A549 (cell line): ENCODE measurements at regions not wholly inside any gene's neighbourhood (a gene's known extent, or its start where the extent isn't known, plus 50 kb on each side); places are given as distances from the start of the nearest gene placed in this dataset.

Experiments used
- ATAC-seq, 2 experiments: fragments of 200-7000 bp in 1 of 2; fragments of >200 bp in 1 of 2; cut with Nextera tagmentation in 1 of 2; cut with Tn5 transposase in 1 of 2; 3 replicates each; pipeline versions ENCODE4 v1.8.0 to v1.9.1; 2018 to 2020; ENCODE audit warnings: mild to moderate bottlenecking in 1 of 2, moderate library complexity in 1 of 2
- CTCF ChIA-PET: fragments of 300-600 bp; sonication (Branson Sonifier 250); formaldehyde crosslinking; extraction: SDS; loops from one replicate; lab custom pipeline; 2021; ENCODE audit warnings: antibody characterized with exemption, inconsistent platforms; lab: Yijun Ruan, JAX
- POLR2A ChIA-PET: fragments of 350-600 bp; formaldehyde crosslinking; extraction: SDS; loops from one replicate; lab custom pipeline; 2021; ENCODE audit warnings: antibody characterized with exemption, inconsistent platforms; lab: Yijun Ruan, JAX
- DNase-seq, 2 experiments: peaks; one replicate each; pipeline versions ENCODE4 v3.0.0 to v3.0.0-alpha.2; 2011 to 2016; ENCODE audit warnings: low read depth in 1 of 2, low spot score in 1 of 2
- FAIRE-seq: peaks from 2 replicates; lab custom pipeline; 2011; peaks lifted over from hg19 to GRCh38; lab: Jason Lieb, UNC
- H3K27ac ChIP-seq, 2 experiments: fragments of >200 bp; sonication (Bioruptor Twin); formaldehyde crosslinking; 3 replicates each; pipeline ENCODE4 v1.5.1; 2016 to 2017
- H3K4me1 ChIP-seq: fragments of >200 bp; sonication (Bioruptor Twin); formaldehyde crosslinking; 3 replicates; pipeline ENCODE4 v1.6.1; 2016
- H3K4me2 ChIP-seq: fragments of >200 bp; sonication (Bioruptor Twin); formaldehyde crosslinking; 3 replicates; pipeline ENCODE4 v1.6.1; 2016
- H3K4me3 ChIP-seq: fragments of >200 bp; sonication (Bioruptor Twin); formaldehyde crosslinking; 3 replicates; pipeline ENCODE4 v1.5.1; 2016
- H3K9me3 ChIP-seq: fragments of >200 bp; sonication (Bioruptor Twin); formaldehyde crosslinking; 3 replicates; pipeline ENCODE4 v1.6.1; 2016
- CEBPB ChIP-seq, 2 experiments: fragments of >200 bp in 1 of 2; sonication (Bioruptor Twin) in 1 of 2; formaldehyde crosslinking in 1 of 2; IDR thresholded peaks; 2 replicates each; pipeline ENCODE4 v1.6.1; 2012 to 2016
- CHD2 ChIP-seq: fragments of 150-350 bp; IDR thresholded peaks from 2 replicates; pipeline ENCODE4 v1.6.1; 2014; ENCODE audit warnings: low read length; ENCODE audit not compliant: partially characterized antibody
- CHD4 ChIP-seq: fragments of 200-600 bp; sonication (generic); IDR thresholded peaks from 2 replicates; pipeline ENCODE4 v1.6.1; 2016; ENCODE audit warnings: antibody characterized with exemption, mild to moderate bottlenecking, borderline replicate concordance
- EHMT2 ChIP-seq: fragments of 200-600 bp; sonication (generic); IDR thresholded peaks from 2 replicates; pipeline ENCODE4 v1.6.1; 2016; ENCODE audit warnings: antibody characterized with exemption, low read depth, mild to moderate bottlenecking, moderate library complexity
- FOSB ChIP-seq: fragments of 250-450 bp; sonication (Bioruptor Pico); IDR thresholded peaks from 2 replicates; pipeline ENCODE4 v1.5.0; 2020; ENCODE audit warnings: mild to moderate bottlenecking, moderate library complexity
- HES2 ChIP-seq: fragments of >200 bp; sonication (Bioruptor Twin); formaldehyde crosslinking; IDR thresholded peaks from 2 replicates; pipeline ENCODE4 v1.6.1; 2016
- HOXB5 ChIP-seq: fragments of 250-450 bp; sonication (Bioruptor Pico); IDR thresholded peaks from 2 replicates; pipeline ENCODE4 v1.5.0; 2020; ENCODE audit warnings: mild to moderate bottlenecking, moderate library complexity
- JUNB ChIP-seq: fragments of >200 bp; sonication (Bioruptor Twin); formaldehyde crosslinking; IDR thresholded peaks from 2 replicates; pipeline ENCODE4 v1.6.1; 2016
- NPAS2 ChIP-seq: fragments of 250-450 bp; sonication (Bioruptor Pico); IDR thresholded peaks from 2 replicates; pipeline ENCODE4 v1.8.0; 2022; ENCODE audit warnings: mild to moderate bottlenecking, moderate library complexity, borderline replicate concordance
- PBX3 ChIP-seq: IDR thresholded peaks from 2 replicates; pipeline ENCODE4 v1.6.1; 2012
- POLR2A ChIP-seq: IDR thresholded peaks from 2 replicates; pipeline ENCODE4 v1.6.1; 2012; ENCODE audit warnings: mild to moderate bottlenecking, low read length
- REST ChIP-seq: fragments of 200-600 bp; sonication (generic); IDR thresholded peaks from 2 replicates; pipeline ENCODE4 v1.6.1; 2016; ENCODE audit warnings: antibody characterized with exemption, mild to moderate bottlenecking, moderate library complexity
- SMC3 ChIP-seq: fragments of >200 bp; sonication (Bioruptor Twin); formaldehyde crosslinking; IDR thresholded peaks from 3 replicates; pipeline ENCODE4 v1.6.1; 2018; ENCODE audit warnings: inconsistent platforms
- TFCP2L1 ChIP-seq: fragments of 250-450 bp; sonication (Bioruptor Pico); IDR thresholded peaks from 2 replicates; pipeline ENCODE4 v1.5.0; 2021; ENCODE audit warnings: mild to moderate bottlenecking
- USF2 ChIP-seq: fragments of 450-650 bp; IDR thresholded peaks from 2 replicates; pipeline ENCODE4 v1.6.1; 2014; ENCODE audit warnings: antibody characterized with exemption
- ZFP36 ChIP-seq: fragments of 450-650 bp; IDR thresholded peaks from 2 replicates; pipeline ENCODE4 v1.6.1; 2014; ENCODE audit warnings: borderline replicate concordance; ENCODE audit not compliant: partially characterized antibody
- ZNF302 ChIP-seq: fragments of 250-450 bp; sonication (Bioruptor Pico); IDR thresholded peaks from 2 replicates; pipeline ENCODE4 v1.9.0; 2021; ENCODE audit warnings: inconsistent platforms, mild to moderate bottlenecking, moderate library complexity
- ZSCAN20 ChIP-seq: fragments of 250-450 bp; sonication (Bioruptor Pico); IDR thresholded peaks from 2 replicates; pipeline ENCODE4 v1.8.0; 2022; ENCODE audit warnings: mild to moderate bottlenecking, moderate library complexity
- WGBS: methylation state at CpG from one replicate; pipeline ENCODE4 v1.1.6; 2017; ENCODE audit errors: missing lambda C conversion rate; 5-methylcytosine and 5-hydroxymethylcytosine counted together

- H3K4me3 ChIP-seq: no peak overlapping the region
- TF ChIP-seq PBX3 (no peak), USF2 (no peak), POLR2A (no peak), JUNB (no peak), ZFP36 (no peak), SMC3 (no peak), CHD4 (no peak), ZSCAN20 (CRISPR knock-in tag) (no peak), CHD2 (no peak), EHMT2 (no peak), TFCP2L1 (CRISPR knock-in tag) (no peak), HES2 (no peak), ZNF302 (no peak), NPAS2 (CRISPR knock-in tag) (no peak), REST (no peak)
- no peaks in the 10 kb centered on the region for H3K9me3 ChIP-seq
- FAIRE-seq: no peak
- CTCF ChIA-PET: interaction anchor here (0.5 kb wide), 1 partner anchor 38 kb away, joined by 3 read pairs; no protein-coding TSS in a partner anchor
- ATAC-seq: no peak
- POLR2A ChIA-PET: no interaction called here
- H3K4me2 ChIP-seq: no peak overlapping the region
- H3K27ac ChIP-seq: no peak overlapping the region
- no peaks in the 10 kb centered on the region for H3K4me1 ChIP-seq
- 0% methylated on average over 2 of the region's 2 CpGs for WGBS
- DNase-seq: no peak
Observed at GRCh38 chr13:105165449-105166125, 1369.9 kb downstream of the EFNB2 start.

- no peak for FAIRE-seq
- no peak overlapping the region for H3K4me3 ChIP-seq
- no peak for DNase-seq
- H3K27ac ChIP-seq: no peak overlapping the region
- H3K4me2 ChIP-seq: no peak overlapping the region
- ChIA-PET CTCF (no interaction called here), POLR2A (no interaction called here)
- no peak for TF ChIP-seq HOXB5
- no peak for TF ChIP-seq CEBPB (IDR thresholded peaks at IDR 0.05)
- no peak for TF ChIP-seq FOSB (CRISPR knock-in tag)
- TF ChIP-seq ZFP36: no peak
- no peak for TF ChIP-seq USF2
- no peak for TF ChIP-seq REST
- TF ChIP-seq, all 56 proteins: peak for 0
- H3K4me1 ChIP-seq: no peaks in the 10 kb centered on the region
- H3K9me3 ChIP-seq: no peaks in the 10 kb centered on the region
- no peak for ATAC-seq
- WGBS: 38% methylated on average over 1 of the region's 1 CpG
Observed at GRCh38 chr13:105159841-105160240, 1375.6 kb downstream of the EFNB2 start.
